ENCODE measurements at regions not wholly inside any gene's neighbourhood (a gene's known extent, or its start where the extent isn't known, plus 50 kb on each side); places are given as distances from the start of the nearest gene placed in this dataset.

DNA sequence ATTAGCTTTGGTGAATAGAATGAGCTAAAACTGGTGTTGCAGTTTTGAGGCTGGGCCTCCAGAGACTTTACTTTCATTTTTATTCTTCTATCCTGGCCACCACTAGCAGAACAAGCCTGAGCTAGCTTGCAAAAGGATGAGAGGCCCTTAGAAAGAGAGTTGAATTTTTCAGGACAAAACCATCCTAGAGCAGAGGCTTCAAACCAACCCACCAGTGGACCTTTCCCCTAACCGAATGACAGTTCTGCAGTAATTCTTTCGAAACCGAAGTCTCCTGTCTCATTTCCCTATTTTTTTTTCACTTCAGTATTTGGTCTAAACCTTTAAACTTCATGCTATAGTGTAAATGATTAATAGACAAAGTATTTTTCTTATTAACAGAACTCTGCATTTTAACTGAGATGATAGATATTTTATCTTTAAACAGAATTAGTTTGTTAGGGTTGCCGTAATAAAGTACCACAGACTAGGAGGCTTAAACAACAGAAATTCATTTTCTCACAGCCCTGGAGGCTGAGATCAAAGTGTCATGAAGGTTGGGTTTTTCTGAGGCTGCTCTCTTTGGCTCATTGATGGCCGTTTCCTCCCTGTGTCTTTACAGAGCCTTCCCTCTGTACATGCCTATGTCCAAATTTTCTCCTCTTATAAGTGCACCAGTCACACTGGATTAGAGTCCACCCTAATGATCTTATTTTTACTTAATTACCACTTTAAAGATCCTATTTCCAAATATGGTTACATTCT is 80.6 kb upstream of the PAK5 start:
- DNase-seq: no peak

DNA sequence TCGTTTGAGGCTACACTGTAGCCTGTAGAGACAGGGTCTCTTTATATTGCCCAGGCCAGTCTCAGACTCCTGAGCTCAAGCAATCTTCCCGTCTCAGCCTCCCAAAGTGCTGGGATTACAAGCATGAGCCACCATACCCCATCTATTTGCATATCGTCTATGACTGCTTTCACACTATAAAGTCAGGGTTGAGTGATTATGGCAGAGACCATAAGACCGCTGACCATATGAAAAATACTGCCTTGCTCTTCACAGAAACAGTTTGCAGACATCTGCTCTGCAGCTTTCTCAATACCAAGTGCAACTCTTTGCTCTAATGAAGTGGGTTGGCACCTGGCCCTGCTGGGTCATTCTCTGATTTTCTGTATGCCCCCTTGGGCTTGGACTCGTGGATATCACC is 79.5 kb upstream of the PAK5 start:
- DNase-seq: no peak

DNA sequence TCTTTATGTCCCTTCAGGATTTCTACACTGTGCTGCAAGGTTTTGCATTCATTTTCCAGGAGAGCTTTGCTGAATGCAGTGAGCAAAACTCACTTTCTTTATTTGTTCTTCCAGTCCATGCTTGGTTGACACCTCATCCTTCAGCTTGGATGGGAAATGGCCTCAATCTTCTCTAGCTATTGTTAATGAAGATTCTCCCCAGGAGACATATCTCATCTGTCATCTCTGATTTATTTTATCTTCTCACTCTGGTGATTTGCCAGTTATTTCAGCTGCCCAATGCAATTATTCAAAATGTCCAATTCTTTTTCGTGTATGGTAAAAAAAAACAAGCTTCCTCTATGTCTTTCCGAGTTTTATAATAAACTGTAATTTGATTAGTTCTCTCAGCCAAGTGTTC is 77.9 kb upstream of the PAK5 start:
- no peak for DNase-seq

DNA sequence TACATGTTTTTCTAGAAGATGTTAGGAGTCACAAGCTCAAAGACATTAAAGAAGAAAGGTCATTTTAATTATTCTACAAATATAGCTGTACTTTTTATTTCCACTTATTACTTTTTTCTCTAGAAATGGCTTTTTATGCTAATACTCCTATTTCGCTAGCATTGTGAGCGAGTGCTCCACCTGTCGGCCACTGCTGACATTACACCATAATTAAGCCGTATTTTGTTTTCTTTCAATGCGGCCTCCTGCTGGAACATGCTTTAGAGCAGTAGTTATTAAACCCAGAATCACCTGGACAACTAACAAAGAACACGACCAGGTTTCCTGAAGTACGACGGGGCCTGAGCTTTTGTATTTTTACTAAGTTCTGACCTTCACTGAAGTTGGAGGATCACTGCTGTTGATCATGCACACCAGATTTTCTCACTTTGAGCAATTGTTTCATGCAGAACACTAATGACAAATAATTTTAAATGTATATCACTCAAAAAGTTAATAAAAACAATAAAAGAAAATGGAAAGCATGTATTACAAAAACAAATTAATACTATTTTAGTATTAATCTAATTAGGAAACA is 74.1 kb upstream of the PAK5 start:
- DNase-seq: peak; percentile 44

DNA sequence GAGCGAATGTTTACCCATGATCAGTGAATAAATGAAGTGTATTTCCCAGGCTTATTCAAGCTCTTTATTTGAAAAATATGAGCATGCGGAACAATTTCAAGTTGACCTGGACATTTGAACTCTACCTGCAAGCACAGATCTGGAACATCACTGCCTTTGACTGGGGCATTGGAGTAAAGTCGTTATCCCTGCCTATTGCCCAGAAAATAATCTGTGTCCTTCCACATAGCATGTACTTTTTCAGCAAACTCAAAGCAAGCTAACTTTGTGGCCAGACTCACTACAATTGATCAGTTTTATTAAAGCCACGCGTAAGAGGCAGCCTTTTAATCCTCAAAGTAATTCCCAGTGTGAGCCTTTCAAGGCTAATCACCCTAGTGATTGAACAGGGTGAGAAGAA is 73.4 kb upstream of the PAK5 start:
- no peak for DNase-seq

DNA sequence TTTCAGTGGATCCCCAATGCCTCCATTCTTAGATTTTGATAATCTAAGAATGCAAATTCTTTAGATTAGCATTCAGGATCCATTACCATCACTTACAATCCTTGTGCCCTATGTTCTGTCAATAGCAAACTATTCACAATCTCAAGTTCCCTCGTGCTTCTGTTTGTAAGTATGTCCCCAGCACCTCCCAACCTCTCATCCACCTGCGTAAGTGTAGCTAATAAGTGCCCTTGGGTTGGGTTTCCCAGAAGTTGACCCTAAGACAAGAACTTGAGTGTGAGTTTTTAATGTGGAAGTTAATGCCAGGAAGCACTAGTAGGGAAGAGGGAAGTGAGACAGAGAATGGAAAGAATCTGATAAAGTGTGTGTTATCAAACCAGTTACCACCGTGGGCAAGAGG is 72.6 kb upstream of the PAK5 start:
- no peak for DNase-seq

DNA sequence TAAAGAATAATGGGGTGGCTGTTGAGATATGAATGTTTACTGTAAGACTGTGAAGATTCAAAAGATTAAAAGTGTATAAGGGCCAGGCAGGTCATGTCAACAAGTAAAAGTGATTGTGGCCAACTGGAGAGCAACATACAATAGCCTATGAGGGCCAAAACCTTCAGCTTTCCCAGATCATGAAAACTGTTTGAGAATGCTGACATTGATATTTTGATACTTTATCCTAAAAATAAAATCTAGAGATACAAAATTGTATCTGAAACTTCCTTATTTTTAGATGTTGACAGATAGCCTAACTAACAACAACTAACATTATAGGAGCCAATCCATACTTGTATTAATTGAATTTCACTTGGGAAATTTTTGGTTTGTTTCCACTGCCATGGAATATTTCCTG is 70.3 kb upstream of the PAK5 start:
- DNase-seq: no peak

DNA sequence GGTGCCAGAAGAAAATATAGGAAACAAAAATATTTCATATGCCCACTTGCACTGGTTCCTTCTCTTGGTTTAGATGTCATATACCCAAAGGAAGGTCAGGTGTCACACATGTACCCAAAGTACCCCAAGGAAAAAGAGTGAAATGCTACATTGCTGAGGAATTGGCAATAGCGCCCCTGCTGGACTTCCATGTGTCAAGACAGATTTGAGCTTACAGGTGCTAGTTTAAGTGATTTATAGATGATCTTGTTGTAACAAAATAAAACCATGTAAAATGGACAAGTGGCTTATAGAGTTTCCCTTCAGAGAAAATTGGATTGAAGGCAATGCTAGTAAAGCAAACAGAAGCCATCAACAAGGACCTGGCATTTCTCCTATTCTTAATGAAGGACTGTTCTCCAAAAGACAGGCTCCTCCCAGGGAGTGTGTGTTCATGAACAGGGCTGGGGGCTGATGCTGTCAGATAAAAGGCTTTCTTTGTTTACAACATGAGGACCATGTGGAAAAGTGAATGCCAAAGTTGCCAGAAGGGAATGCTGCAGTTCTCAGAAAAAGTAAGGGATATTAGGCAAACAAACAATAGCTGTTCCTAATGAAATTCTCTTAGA is 64.3 kb upstream of the PAK5 start:
- DNase-seq: no peak

DNA sequence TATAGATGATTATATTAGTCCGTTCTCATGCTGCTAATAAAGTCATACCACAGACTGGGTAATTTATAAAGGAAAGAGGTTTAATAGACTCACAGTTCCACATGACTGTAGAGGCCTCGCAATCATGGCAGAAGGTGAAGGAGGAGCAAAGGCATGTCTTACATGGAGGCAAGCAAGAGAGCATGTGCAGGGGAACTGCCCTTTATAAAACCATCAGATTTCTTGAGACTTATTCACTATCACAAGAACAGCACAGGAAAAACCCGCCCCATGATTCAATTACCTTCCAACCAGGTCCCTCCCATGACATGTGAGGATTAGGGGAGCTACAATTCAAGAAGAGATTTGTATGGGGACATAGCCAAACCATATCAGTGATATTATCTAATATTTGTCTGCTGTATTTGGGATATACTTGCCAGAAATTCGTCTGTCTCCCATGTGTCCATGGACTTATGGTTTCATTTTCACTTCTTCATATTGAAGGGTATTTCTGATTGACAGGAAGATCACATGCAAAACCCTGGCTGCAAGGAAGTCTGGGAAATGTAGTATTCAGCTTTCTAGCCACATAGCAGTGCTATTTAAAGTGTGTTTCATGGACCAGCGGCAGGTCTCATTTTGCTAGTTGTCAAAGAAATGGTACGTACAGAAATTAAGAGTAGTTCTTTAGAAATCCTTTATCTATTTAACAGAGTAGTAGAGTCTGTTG is 50.5 kb upstream of the PAK5 start:
- peak; percentile 8 for DNase-seq
